H1 (cell line): ENCODE measurements at regions not wholly inside any gene's neighbourhood (a gene's known extent, or its start where the extent isn't known, plus 50 kb on each side); places are given as distances from the start of the nearest gene placed in this dataset.

ENCODE experiments used
- CTCF ChIA-PET: fragments of 300-600 bp; sonication (Branson Sonifier 250); formaldehyde crosslinking; loops from one replicate; lab custom pipeline; 2021; ENCODE audit not compliant: partially characterized antibody; lab: Charles Lee
- POLR2A ChIA-PET: fragments of 300-600 bp; sonication (Branson Sonifier 250); formaldehyde crosslinking; loops from one replicate; lab custom pipeline; 2021; ENCODE audit warnings: inconsistent platforms; ENCODE audit not compliant: partially characterized antibody; lab: Charles Lee
- DNase-seq, 2 experiments: peaks; one replicate each; pipeline versions ENCODE4 v3.0.0 to v3.0.0-alpha.2; 2010 to 2022; ENCODE audit warnings: low spot score in 2 of 2, low read depth in 1 of 2, mixed read lengths in 1 of 2
- FAIRE-seq: peaks from 2 replicates; lab custom pipeline; 2011; peaks lifted over from hg19 to GRCh38; lab: Jason Lieb, UNC
- H2AFZ ChIP-seq: 2 replicates; pipeline ENCODE4 v1.8.1; 2012; ENCODE audit warnings: low read length, inconsistent platforms
- H2AK5ac ChIP-seq: 2 replicates; pipeline ENCODE4 v1.6.1; 2013; ENCODE audit warnings: low read depth, low read length
- H2BK120ac ChIP-seq: replicated peaks from 2 replicates; pipeline ENCODE3; 2013; ENCODE audit warnings: low read depth, low read length, inconsistent platforms
- H2BK12ac ChIP-seq: 2 replicates; pipeline ENCODE4 v1.6.1; 2013; ENCODE audit warnings: low read depth, low read length
- H2BK15ac ChIP-seq: 2 replicates; pipeline ENCODE4 v1.6.1; 2013; ENCODE audit warnings: low read length
- H2BK20ac ChIP-seq: 2 replicates; pipeline ENCODE4 v1.6.1; 2013; ENCODE audit warnings: low read length
- H2BK5ac ChIP-seq: 2 replicates; pipeline ENCODE4 v1.6.1; 2013; ENCODE audit warnings: low read depth, low read length
- H3K14ac ChIP-seq: 2 replicates; pipeline ENCODE4 v1.6.1; 2013; ENCODE audit warnings: inconsistent platforms; ENCODE audit not compliant: insufficient read length
- H3K18ac ChIP-seq: 2 replicates; pipeline ENCODE4 v1.6.1; 2013; ENCODE audit warnings: low read length; ENCODE audit errors: extremely low read depth
- H3K23ac ChIP-seq: 2 replicates; pipeline ENCODE4 v1.6.1; 2013; ENCODE audit warnings: inconsistent platforms; ENCODE audit not compliant: insufficient read length
- H3K23me2 ChIP-seq: 2 replicates; pipeline ENCODE4 v1.6.1; 2013; ENCODE audit warnings: low read depth, low read length
- H3K27ac ChIP-seq: 2 replicates; pipeline ENCODE4 v1.6.1; 2011; ENCODE audit warnings: low read depth, low read length, inconsistent platforms
- H3K27me3 ChIP-seq, 4 experiments: replicated peaks in 1 of 4; 1 replicate in 1 of 4; 2 replicates in 3 of 4; pipeline versions ENCODE4 v1.6.1 to v1.8.1; 2011 to 2013; ENCODE audit warnings: low read length in 3 of 4, mild to moderate bottlenecking in 3 of 4, inconsistent platforms in 2 of 4, mixed read lengths in 2 of 4, moderate library complexity in 1 of 4; ENCODE audit not compliant: control insufficient read depth in 3 of 4, insufficient read depth in 3 of 4; ENCODE audit errors: extremely low read depth in 1 of 4
- H3K36me3 ChIP-seq, 4 experiments: 2 replicates each; pipeline versions ENCODE4 v1.6.1 to v1.8.1; 2011 to 2013; ENCODE audit warnings: mild to moderate bottlenecking in 4 of 4, low read length in 3 of 4, moderate library complexity in 2 of 4, control low read depth in 1 of 4, inconsistent platforms in 1 of 4; ENCODE audit not compliant: insufficient read depth in 4 of 4, control insufficient read depth in 2 of 4
- H3K4ac ChIP-seq: replicated peaks from 2 replicates; pipeline ENCODE3; 2013; ENCODE audit warnings: low read length, low read depth, mixed read lengths, inconsistent platforms; ENCODE audit not compliant: insufficient read length
- H3K4me1 ChIP-seq, 4 experiments: replicated peaks in 1 of 4; 1 replicate in 1 of 4; 2 replicates in 3 of 4; pipeline versions ENCODE4 v1.6.1 to v1.8.1; 2011 to 2013; ENCODE audit warnings: low read length in 3 of 4, inconsistent platforms in 2 of 4, mixed read lengths in 1 of 4; ENCODE audit not compliant: insufficient read depth in 4 of 4, control insufficient read depth in 3 of 4
- H3K4me2 ChIP-seq, 2 experiments: 2 replicates each; pipeline versions ENCODE4 v1.6.1 to v1.8.1; 2011 to 2013; ENCODE audit warnings: low read depth in 2 of 2, low read length in 2 of 2, control low read depth in 1 of 2, inconsistent platforms in 1 of 2, mild to moderate bottlenecking in 1 of 2; ENCODE audit not compliant: insufficient read depth in 1 of 2
- H3K4me3 ChIP-seq, 4 experiments: fragments of 200-600, 300-600 bp in 1 of 4; sonication (generic), shearing (Covaris generic), sonication (Bioruptor Twin) in 1 of 4; 2 replicates each; pipeline versions ENCODE4 v1.5.1 to v1.8.1; 2011 to 2016; ENCODE audit warnings: low read length in 4 of 4, low read depth in 3 of 4, control low read depth in 2 of 4, inconsistent platforms in 2 of 4, mild to moderate bottlenecking in 2 of 4, mixed read lengths in 1 of 4, moderate library complexity in 1 of 4; ENCODE audit not compliant: insufficient read depth in 2 of 4; ENCODE audit errors: extremely low read depth in 1 of 4
- H3K56ac ChIP-seq: replicated peaks from 2 replicates; pipeline ENCODE3; 2013; ENCODE audit warnings: low read depth, mild to moderate bottlenecking, mixed read lengths, low read length, inconsistent platforms; ENCODE audit not compliant: insufficient read length
- H3K79me1 ChIP-seq: 2 replicates; pipeline ENCODE4 v1.6.1; 2013; ENCODE audit warnings: low read depth, low read length, control low read depth
- H3K79me2 ChIP-seq, 2 experiments: 2 replicates each; pipeline versions ENCODE4 v1.6.1 to v1.8.1; 2012 to 2013; ENCODE audit warnings: low read length in 2 of 2, mild to moderate bottlenecking in 2 of 2, inconsistent platforms in 1 of 2; ENCODE audit not compliant: insufficient read depth in 2 of 2, control insufficient read depth in 1 of 2
- H3K9ac ChIP-seq, 4 experiments: replicated peaks in 1 of 4; 1 replicate in 1 of 4; 2 replicates in 3 of 4; pipeline versions ENCODE4 v1.6.1 to v1.8.1; 2011 to 2013; ENCODE audit warnings: low read depth in 3 of 4, low read length in 3 of 4, control low read depth in 2 of 4, mild to moderate bottlenecking in 2 of 4, moderate library complexity in 2 of 4, inconsistent platforms in 1 of 4; ENCODE audit errors: extremely low read depth in 1 of 4
- H3K9me3 ChIP-seq, 2 experiments: 2 replicates each; pipeline versions ENCODE4 v1.6.1 to v1.8.1; 2012 to 2013; ENCODE audit warnings: mild to moderate bottlenecking in 2 of 2, moderate library complexity in 2 of 2, control low read depth in 1 of 2, inconsistent platforms in 1 of 2, low read depth in 1 of 2, low read length in 1 of 2, mixed read lengths in 1 of 2; ENCODE audit not compliant: insufficient read depth in 2 of 2
- H4K20me1 ChIP-seq, 2 experiments: replicated peaks in 1 of 2; 2 replicates each; pipeline versions ENCODE3 to v1.8.1; 2011 to 2013; ENCODE audit warnings: inconsistent platforms in 2 of 2, low read length in 2 of 2, mild to moderate bottlenecking in 1 of 2; ENCODE audit not compliant: insufficient read depth in 2 of 2, control insufficient read depth in 1 of 2
- H4K5ac ChIP-seq: 2 replicates; pipeline ENCODE4 v1.6.1; 2013; ENCODE audit warnings: low read length, low read depth, mixed read lengths, inconsistent platforms; ENCODE audit not compliant: insufficient read length
- H4K8ac ChIP-seq: 2 replicates; pipeline ENCODE4 v1.8.0; 2013; ENCODE audit warnings: mild to moderate bottlenecking, moderate library complexity, low read length, inconsistent platforms; ENCODE audit not compliant: insufficient read depth; ENCODE audit errors: extremely low read depth
- H4K91ac ChIP-seq: replicated peaks from 2 replicates; pipeline ENCODE3; 2013; ENCODE audit warnings: low read length, mixed read lengths, inconsistent platforms; ENCODE audit not compliant: insufficient read length
- BRCA1 ChIP-seq: IDR thresholded peaks from 2 replicates; pipeline ENCODE4 v1.6.1; 2012; ENCODE audit warnings: low read depth, low read length, improper control_type of control experiment
- FOSL1 ChIP-seq: IDR thresholded peaks from 2 replicates; pipeline ENCODE4 v1.6.1; 2011; ENCODE audit warnings: mild to moderate bottlenecking, low read depth, low read length, moderate library complexity; ENCODE audit not compliant: insufficient read depth
- KDM1A ChIP-seq: fragments of 200-600, 300-600 bp; sonication (generic); IDR thresholded peaks from 2 replicates; pipeline ENCODE4 v1.7.1; 2016; ENCODE audit warnings: mild to moderate bottlenecking, low read length, borderline replicate concordance
- NRF1 ChIP-seq: IDR thresholded peaks from 2 replicates; pipeline ENCODE4 v1.6.1; 2011; ENCODE audit warnings: mild to moderate bottlenecking, low read depth, low read length, improper control_type of control experiment
- POLR2AphosphoS5 ChIP-seq: IDR thresholded peaks from 2 replicates; pipeline ENCODE4 v1.6.1; 2011; ENCODE audit warnings: low read depth, low read length
- RAD21 ChIP-seq, 2 experiments: IDR thresholded peaks in 1 of 2; conservative IDR thresholded peaks in 1 of 2; 2 replicates each; pipeline ENCODE4 v1.6.1; 2011; ENCODE audit warnings: low read depth in 2 of 2, low read length in 2 of 2, improper control_type of control experiment in 1 of 2, inconsistent platforms in 1 of 2, mild to moderate bottlenecking in 1 of 2, moderate library complexity in 1 of 2
- SIRT6 ChIP-seq: IDR thresholded peaks from one replicate; pipeline ENCODE4 v1.7.1; 2012; ENCODE audit warnings: low read length, inconsistent platforms
- ZNF274 ChIP-seq: IDR thresholded peaks from 2 replicates; pipeline ENCODE4 v1.7.0; 2012; ENCODE audit warnings: low read length, borderline replicate concordance; ENCODE audit errors: extremely low read depth
- WGBS, 2 experiments: shearing (Covaris generic) in 1 of 2; methylation state at CpG; one replicate each; pipeline versions ENCODE4 v1.1.6 to v1.1.7; 2013 to 2015; ENCODE audit warnings: low lambda C conversion rate in 2 of 2, mixed read lengths in 2 of 2, inconsistent platforms in 1 of 2, low coverage in 1 of 2, missing lambda C conversion rate in 1 of 2; ENCODE audit not compliant: insufficient replicate concordance in 2 of 2, insufficient coverage in 1 of 2, insufficient read length in 1 of 2; ENCODE audit errors: extremely low coverage in 1 of 2, missing lambda C conversion rate in 1 of 2; 5-methylcytosine and 5-hydroxymethylcytosine counted together
- TF ChIP-seq, protein P1 (sequence below): IDR thresholded peaks from 2 replicates; pipeline ENCODE4 v1.6.1; 2011; ENCODE audit warnings: low read depth, mild to moderate bottlenecking, low read length; ENCODE audit not compliant: insufficient read depth

- POLR2A ChIA-PET = no interaction called here
- no peaks in the 10 kb centered on the region for H3K36me3 ChIP-seq
- no peak overlapping the region for H3K4me2 ChIP-seq
- TF ChIP-seq POLR2AphosphoS5 (no peak), ZNF274 (no peak), BRCA1 (no peak), KDM1A (no peak), RAD21 (IDR thresholded peaks at IDR 0.05 in 1 of 2, conservative IDR thresholded peaks at IDR 0.05 in 1 of 2; ENCODE audit: low read depth in 2 of 2, low read length in 2 of 2) (no peak), SIRT6 (no peak), FOSL1 (no peak), NRF1 (no peak)
- TF ChIP-seq, protein P1, sequence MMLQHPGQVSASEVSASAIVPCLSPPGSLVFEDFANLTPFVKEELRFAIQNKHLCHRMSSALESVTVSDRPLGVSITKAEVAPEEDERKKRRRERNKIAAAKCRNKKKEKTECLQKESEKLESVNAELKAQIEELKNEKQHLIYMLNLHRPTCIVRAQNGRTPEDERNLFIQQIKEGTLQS = no peak
Measured at GRCh38 chr16:5438591-5438990, 341.0 kb upstream of the EEF2KMT start.

More at GRCh38 chr16:5438591-5438990, 341.0 kb upstream of the EEF2KMT start:
- H3K79me1 ChIP-seq = no peaks in the 10 kb centered on the region
- no peak overlapping the region for H2BK120ac ChIP-seq
- CTCF ChIA-PET = interaction anchor here (0.6 to 1.4 kb wide), 4 partner anchors 10 to 52 kb away, joined by 3 to 6 read pairs (median 4); no protein-coding TSS in a partner anchor
- H3K23me2 ChIP-seq = no peaks in the 10 kb centered on the region
- H3K79me2 ChIP-seq = no peaks in the 10 kb centered on the region
- no peak overlapping the region for H4K91ac ChIP-seq
- H4K8ac ChIP-seq = no peak overlapping the region
- no peak for FAIRE-seq
- no peak overlapping the region for H3K4ac ChIP-seq
- no peak overlapping the region for H2BK20ac ChIP-seq
- 0 out of 2 replicates have a peak overlapping the region, but pooled peaks have one; percentile 22 for H2BK15ac ChIP-seq
- no peak overlapping the region for H3K18ac ChIP-seq
- H3K9me3 ChIP-seq = no peaks in the 10 kb centered on the region
- H4K20me1 ChIP-seq = no peaks in the 10 kb centered on the region
- H2AFZ ChIP-seq = no peak overlapping the region
- H3K23ac ChIP-seq = no peak overlapping the region
- peaks cover 0 to 10% (median 0%) of the 10 kb centered on the region in 4 experiments; a peak in 2 of 7 replicates for H3K4me1 ChIP-seq
- 88% methylated on average over 7 of the region's 7 CpGs; no CpG with 5 or more reads in 1 of the 2 experiments for WGBS, 2 experiments
- no peak overlapping the region for H3K9ac ChIP-seq
- H2BK12ac ChIP-seq = peak overlapping the region; percentile 86; the same call in 1 of the 2 replicates
- H3K4me3 ChIP-seq = no peak overlapping the region
- no peak overlapping the region for H2BK5ac ChIP-seq
- no peak overlapping the region for H4K5ac ChIP-seq
- H2AK5ac ChIP-seq = no peak overlapping the region
- no peak overlapping the region for H3K27ac ChIP-seq
- H3K27me3 ChIP-seq = no peaks in the 10 kb centered on the region
- no peak overlapping the region for H3K14ac ChIP-seq
- DNase-seq = no peak
- H3K56ac ChIP-seq = no peak overlapping the region
